ENCODE measurements at regions not wholly inside any gene's neighbourhood (a gene's known extent, or its start where the extent isn't known, plus 50 kb on each side); places are given as distances from the start of the nearest gene placed in this dataset.
A peak's percentile ranks its signal among the peaks of the same experiment; 100 is the strongest.

GRCh38 chr10:124233546-124234138, 140.2 kb upstream of the CHST15 start:
- no peak for TF ChIP-seq CTCF (IDR thresholded peaks at IDR 0.05; ENCODE audit: extremely low read depth, insufficient read depth, missing control alignments)
- in situ Hi-C loops (cut with MboI; ENCODE audit: low pct_unique_long_range_greater_than_20kb, low sequenced_read_pairs, unreplicated experiment) = no loop called here
- no peak for DNase-seq (ENCODE audit: low spot score)

- in situ Hi-C loops (cut with MboI; ENCODE audit: low pct_unique_long_range_greater_than_20kb, low sequenced_read_pairs, unreplicated experiment) = no loop called here
- TF ChIP-seq CTCF (IDR thresholded peaks at IDR 0.05; ENCODE audit: extremely low read depth, insufficient read depth, missing control alignments) = no peak
- peak; percentile 31 for DNase-seq (ENCODE audit: low spot score)
Measured at GRCh38 chr10:124232686-124233545, 139.5 kb upstream of the CHST15 start.

- in situ Hi-C loops (cut with MboI; ENCODE audit: low pct_unique_long_range_greater_than_20kb, low sequenced_read_pairs, unreplicated experiment) = no loop called here
- peak; percentile 56 for DNase-seq (ENCODE audit: low spot score)
Measured at GRCh38 chr10:124231168-124232155, 138.1 kb upstream of the CHST15 start.

GRCh38 chr10:124230635-124231167, 137.3 kb upstream of the CHST15 start:
- no peak for DNase-seq (ENCODE audit: low spot score)
- TF ChIP-seq CTCF (IDR thresholded peaks at IDR 0.05; ENCODE audit: extremely low read depth, insufficient read depth, missing control alignments) = no peak
- in situ Hi-C loops (cut with MboI; ENCODE audit: low pct_unique_long_range_greater_than_20kb, low sequenced_read_pairs, unreplicated experiment) = no loop called here

More at GRCh38 chr10:124231168-124232155, 138.1 kb upstream of the CHST15 start:
- TF ChIP-seq CTCF (IDR thresholded peaks at IDR 0.05; ENCODE audit: extremely low read depth, insufficient read depth, missing control alignments) = no peak

GRCh38 chr10:124229989-124230634, 136.7 kb upstream of the CHST15 start:
- no peak for TF ChIP-seq CTCF (IDR thresholded peaks at IDR 0.05; ENCODE audit: extremely low read depth, insufficient read depth, missing control alignments)
- in situ Hi-C loops (cut with MboI; ENCODE audit: low pct_unique_long_range_greater_than_20kb, low sequenced_read_pairs, unreplicated experiment) = no loop called here
- no peak for DNase-seq (ENCODE audit: low spot score)
